ENCODE measurements at regions not wholly inside any gene's neighbourhood (a gene's known extent, or its start where the extent isn't known, plus 50 kb on each side); places are given as distances from the start of the nearest gene placed in this dataset.

DNA sequence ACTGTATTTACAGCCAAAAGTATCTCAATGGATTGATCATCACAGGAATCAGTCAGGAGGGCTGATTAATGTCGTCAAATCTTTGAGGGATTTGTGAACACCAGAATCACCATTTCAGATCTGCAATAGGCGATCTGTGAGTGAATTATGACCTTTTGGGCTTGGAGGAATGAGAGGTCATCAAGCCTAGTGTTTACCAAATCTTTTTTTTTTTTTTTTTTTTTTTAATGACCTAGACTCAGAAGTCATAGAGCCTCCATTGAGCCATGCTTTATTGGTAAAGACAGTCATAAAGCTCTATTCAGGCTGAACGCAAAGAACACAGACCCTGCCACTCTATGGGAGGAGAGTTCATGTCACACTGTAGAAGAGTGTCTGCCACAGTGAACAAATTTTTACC lies 97.7 kb downstream of the SOCS6 start:
- TF ChIP-seq, protein P1, sequence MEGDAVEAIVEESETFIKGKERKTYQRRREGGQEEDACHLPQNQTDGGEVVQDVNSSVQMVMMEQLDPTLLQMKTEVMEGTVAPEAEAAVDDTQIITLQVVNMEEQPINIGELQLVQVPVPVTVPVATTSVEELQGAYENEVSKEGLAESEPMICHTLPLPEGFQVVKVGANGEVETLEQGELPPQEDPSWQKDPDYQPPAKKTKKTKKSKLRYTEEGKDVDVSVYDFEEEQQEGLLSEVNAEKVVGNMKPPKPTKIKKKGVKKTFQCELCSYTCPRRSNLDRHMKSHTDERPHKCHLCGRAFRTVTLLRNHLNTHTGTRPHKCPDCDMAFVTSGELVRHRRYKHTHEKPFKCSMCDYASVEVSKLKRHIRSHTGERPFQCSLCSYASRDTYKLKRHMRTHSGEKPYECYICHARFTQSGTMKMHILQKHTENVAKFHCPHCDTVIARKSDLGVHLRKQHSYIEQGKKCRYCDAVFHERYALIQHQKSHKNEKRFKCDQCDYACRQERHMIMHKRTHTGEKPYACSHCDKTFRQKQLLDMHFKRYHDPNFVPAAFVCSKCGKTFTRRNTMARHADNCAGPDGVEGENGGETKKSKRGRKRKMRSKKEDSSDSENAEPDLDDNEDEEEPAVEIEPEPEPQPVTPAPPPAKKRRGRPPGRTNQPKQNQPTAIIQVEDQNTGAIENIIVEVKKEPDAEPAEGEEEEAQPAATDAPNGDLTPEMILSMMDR (IDR thresholded peaks at IDR 0.05; ENCODE audit: extremely low read depth, insufficient read depth, missing control alignments), result no peak
- in situ Hi-C loops (cut with MboI; ENCODE audit: low pct_unique_long_range_greater_than_20kb, low sequenced_read_pairs, unreplicated experiment), result no loop called here
- no peak for DNase-seq (ENCODE audit: low spot score)

DNA sequence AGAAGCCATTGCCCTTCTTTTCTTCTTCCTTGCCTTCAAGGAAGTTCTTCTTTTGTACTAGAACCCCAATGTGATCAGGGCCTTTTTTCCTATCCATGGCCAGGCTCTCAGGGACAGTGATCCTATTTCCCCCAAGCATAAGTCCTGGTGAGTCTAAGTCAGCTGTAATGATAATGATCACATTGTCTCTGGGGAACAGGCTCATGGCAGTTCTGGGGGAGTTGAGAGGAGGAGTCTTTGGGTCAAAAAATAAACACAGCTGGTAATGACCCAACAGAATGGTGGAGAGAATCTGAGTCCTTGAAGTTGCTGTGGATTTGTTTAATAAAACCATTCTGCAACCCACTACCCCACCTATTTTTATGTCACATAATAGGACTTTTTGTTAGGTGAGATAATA lies 96.6 kb downstream of the SOCS6 start:
- DNase-seq (ENCODE audit: low spot score), result no peak
- in situ Hi-C loops (cut with MboI; ENCODE audit: low pct_unique_long_range_greater_than_20kb, low sequenced_read_pairs, unreplicated experiment), result no loop called here
- TF ChIP-seq, protein P1 (IDR thresholded peaks at IDR 0.05; ENCODE audit: extremely low read depth, insufficient read depth, missing control alignments), result no peak

DNA sequence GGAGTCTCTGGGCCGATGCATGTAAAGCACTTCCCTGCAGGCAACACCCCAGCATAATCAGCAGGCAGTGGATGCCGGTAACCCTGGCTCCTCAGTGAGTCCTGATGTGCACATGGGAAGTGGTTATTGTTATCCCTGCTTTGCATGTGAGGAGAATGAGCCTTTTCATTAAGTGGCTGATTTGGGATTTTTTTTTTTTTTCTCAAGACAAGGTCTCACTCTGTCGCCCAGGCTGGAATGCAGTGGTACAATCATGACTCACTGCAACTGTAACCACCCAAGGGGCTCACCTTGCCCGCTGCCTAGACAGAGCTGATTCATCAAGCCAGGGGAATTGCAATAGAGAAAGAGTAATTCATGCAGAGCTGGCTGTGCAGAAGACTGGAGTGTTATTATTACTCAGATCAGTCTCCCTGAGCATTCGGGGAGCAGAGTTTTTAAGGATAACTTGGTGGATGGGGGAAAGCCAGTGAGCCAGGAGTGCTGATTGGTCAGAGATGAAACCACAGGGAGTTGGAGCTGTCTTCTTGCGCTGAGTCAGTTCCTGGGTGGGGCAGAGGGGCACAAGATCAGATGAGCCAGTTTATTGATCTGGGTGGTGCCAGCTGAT lies 95.4 kb downstream of the SOCS6 start:
- TF ChIP-seq, protein P1 (IDR thresholded peaks at IDR 0.05; ENCODE audit: extremely low read depth, insufficient read depth, missing control alignments), result no peak
- no peak for DNase-seq (ENCODE audit: low spot score)
- in situ Hi-C loops (cut with MboI; ENCODE audit: low pct_unique_long_range_greater_than_20kb, low sequenced_read_pairs, unreplicated experiment), result no loop called here

DNA sequence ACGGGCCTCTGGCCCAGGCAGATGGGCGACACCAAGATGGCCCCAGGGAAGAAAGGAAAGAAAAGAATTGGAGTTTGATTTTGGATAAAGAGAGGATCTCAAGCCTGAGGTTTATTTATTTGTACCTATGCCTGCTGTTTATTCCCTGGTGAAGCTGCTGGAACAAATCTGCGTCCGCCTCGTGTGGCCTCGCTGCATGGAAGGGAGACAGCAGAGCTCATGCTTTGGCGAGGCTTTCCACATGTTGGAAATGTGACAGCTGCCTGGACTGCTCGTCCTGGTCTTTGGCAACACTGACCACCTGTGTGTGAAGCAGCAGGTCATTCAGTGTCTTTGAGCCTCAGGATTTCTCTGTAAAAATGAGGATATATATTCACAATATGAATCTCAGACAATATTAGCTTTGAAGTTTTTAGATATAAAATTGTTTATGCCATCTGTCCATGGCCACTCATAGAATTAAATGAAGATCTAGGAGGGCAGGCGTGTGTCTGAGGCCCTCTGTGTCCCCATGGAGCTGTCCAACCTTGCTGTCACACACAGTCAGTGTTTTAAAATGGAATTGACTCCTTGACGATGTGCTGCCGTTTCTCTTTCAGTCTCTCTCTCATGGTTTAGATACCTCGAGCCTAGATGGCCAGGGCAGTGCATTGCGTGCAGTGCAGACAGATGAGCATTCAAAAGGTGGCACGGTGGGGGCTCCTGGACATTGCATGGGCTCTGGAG lies 94.3 kb downstream of the SOCS6 start:
- DNase-seq (ENCODE audit: low spot score), result no peak
- TF ChIP-seq, protein P1 (IDR thresholded peaks at IDR 0.05; ENCODE audit: extremely low read depth, insufficient read depth, missing control alignments), result no peak

DNA sequence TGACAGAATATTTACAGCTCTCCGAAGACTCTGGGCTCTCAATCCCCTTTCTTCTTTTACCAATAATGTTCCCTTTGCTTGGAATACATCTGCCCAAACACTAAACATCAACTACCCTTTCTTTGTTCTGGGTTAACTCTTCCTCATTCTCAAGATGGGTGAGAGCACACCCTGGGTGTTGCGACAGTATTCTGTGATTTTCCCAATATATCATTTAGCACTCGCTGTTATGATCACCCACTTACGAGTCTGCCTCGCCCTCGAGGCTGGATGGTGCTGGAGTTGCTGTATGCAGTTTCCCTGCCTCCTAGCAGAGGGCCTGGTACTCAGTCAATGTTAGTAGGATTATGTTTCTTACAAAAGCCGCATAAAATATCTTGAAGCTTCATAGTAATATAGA lies 93.2 kb downstream of the SOCS6 start:
- no peak for DNase-seq (ENCODE audit: low spot score)
- in situ Hi-C loops (cut with MboI; ENCODE audit: low pct_unique_long_range_greater_than_20kb, low sequenced_read_pairs, unreplicated experiment), result no loop called here
- TF ChIP-seq, protein P1 (IDR thresholded peaks at IDR 0.05; ENCODE audit: extremely low read depth, insufficient read depth, missing control alignments), result no peak

More for the DNA sequence above, 94.3 kb downstream of the SOCS6 start:
- in situ Hi-C loops (cut with MboI; ENCODE audit: low pct_unique_long_range_greater_than_20kb, low sequenced_read_pairs, unreplicated experiment), result no loop called here

DNA sequence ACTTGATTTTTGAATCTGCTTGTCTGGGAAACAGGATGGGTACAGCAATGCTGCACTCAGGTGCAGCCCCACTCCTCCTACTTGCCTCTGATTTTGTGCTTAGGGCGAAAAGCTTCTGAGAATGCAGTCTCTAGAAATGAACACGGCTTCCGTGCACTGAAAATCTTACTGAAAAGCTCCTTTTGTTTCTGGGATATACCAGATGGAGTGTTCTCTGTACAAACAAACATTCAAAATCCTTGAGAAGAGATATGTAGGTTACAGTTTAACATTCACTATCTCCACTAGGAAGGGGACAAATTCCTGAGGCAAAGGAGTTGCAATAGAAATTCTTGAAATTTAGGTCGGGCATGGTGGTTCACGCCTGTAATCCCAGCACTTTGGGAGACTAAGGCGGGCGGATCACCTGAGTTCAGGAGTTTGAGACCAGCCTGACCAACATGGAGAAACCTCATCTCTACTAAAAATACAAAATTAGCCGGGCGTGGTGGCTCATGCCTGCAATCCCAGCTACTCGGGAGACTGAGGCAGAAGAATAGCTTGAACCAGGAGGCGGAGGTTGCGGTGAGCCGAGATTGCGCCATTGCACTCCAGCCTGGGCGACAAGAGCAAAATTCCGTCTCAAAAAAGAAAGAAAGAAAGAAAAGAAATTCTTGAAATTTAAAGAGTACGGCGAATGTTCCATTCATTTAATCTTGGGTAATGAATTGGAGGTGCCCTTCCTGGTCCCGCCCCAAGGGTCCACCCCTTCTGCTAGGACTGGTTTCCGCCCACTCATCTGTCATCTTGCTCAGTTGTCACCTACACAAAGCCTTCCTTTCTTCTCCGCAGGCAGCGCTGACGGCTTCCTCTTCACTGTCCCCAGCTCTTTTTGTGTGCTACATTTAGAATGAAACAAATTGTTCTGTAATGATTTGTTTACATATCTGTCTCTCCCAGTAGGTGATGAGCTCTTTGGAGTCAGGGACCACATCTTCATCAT lies 92.4 kb downstream of the SOCS6 start:
- no peak for DNase-seq (ENCODE audit: low spot score)
- TF ChIP-seq, protein P1 (IDR thresholded peaks at IDR 0.05; ENCODE audit: extremely low read depth, insufficient read depth, missing control alignments), result no peak
- in situ Hi-C loops (cut with MboI; ENCODE audit: low pct_unique_long_range_greater_than_20kb, low sequenced_read_pairs, unreplicated experiment), result no loop called here
